Rectal smooth muscle tissue (tissue), 1 donor: ENCODE measurements at regions not wholly inside any gene's neighbourhood (a gene's known extent, or its start where the extent isn't known, plus 50 kb on each side); places are given as distances from the start of the nearest gene placed in this dataset.

Experiments used
- H3K27ac ChIP-seq: one replicate; pipeline ENCODE4 v1.7.0; 2013; ENCODE audit warnings: low read depth, low read length, inconsistent platforms
- H3K27me3 ChIP-seq: one replicate; pipeline ENCODE4 v1.7.0; 2013; ENCODE audit warnings: low read length; ENCODE audit not compliant: control insufficient read depth, insufficient read depth
- H3K36me3 ChIP-seq: one replicate; pipeline ENCODE4 v1.7.0; 2013; ENCODE audit warnings: low read length; ENCODE audit not compliant: control insufficient read depth, insufficient read depth
- H3K4me1 ChIP-seq: one replicate; pipeline ENCODE4 v1.7.0; 2013; ENCODE audit warnings: low read length; ENCODE audit not compliant: control insufficient read depth, insufficient read depth
- H3K4me3 ChIP-seq: one replicate; pipeline ENCODE4 v1.7.0; 2013; ENCODE audit warnings: low read length
- H3K9ac ChIP-seq: one replicate; pipeline ENCODE4 v1.7.0; 2013; ENCODE audit warnings: low read length

DNA sequence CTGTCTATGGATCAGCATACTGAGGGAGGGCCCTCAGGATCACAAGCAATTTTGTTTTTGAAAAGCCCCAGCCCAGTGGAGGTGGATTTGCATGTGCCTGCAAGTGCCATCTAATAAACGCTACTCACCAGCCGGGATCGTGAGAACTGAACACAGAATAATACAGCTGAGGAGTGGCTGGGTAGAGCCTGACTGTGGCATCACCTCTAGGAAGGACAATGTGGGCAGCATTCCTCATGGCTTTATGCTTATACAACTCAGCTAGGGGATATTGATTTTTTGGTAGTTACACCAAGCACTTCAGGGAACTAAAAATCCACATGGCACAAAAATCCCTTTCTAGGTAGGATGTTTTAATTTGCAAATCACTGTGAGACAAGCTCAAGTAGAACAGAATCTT is 72.7 kb upstream of the PALS2 start:
- no peak overlapping the region for H3K27ac ChIP-seq

DNA sequence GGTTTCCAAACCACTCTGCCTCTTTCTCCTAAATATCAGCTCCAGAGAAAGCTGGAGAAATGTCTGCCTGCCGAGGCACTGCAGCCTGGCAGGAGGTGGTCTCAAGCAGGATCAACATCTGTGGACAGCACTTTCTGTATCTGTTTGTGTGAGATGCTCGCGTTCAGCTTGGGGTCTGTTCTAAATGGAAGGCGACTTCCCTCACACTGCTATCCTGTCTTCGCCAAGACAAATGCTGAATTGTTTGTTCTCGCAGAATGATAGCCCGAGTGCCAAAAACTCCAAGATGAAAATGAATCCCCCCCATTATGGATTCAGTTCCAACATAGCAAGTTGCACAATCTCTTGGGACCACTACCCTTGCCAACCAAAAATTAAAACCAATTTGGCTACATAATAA is 72.2 kb upstream of the PALS2 start:
- no peak overlapping the region for H3K4me3 ChIP-seq
- H3K4me1 ChIP-seq: no peaks in the 10 kb centered on the region
- H3K27ac ChIP-seq: no peak overlapping the region
- no peak overlapping the region for H3K9ac ChIP-seq
- H3K36me3 ChIP-seq: no peaks in the 10 kb centered on the region
- no peaks in the 10 kb centered on the region for H3K27me3 ChIP-seq

More for the DNA sequence above, 72.7 kb upstream of the PALS2 start:
- Histone ChIP-seq H3K36me3 (no peaks in the 10 kb centered on the region), H3K4me1 (no peaks in the 10 kb centered on the region), H3K27me3 (no peaks in the 10 kb centered on the region), H3K9ac (no peak overlapping the region), H3K4me3 (no peak overlapping the region)

DNA sequence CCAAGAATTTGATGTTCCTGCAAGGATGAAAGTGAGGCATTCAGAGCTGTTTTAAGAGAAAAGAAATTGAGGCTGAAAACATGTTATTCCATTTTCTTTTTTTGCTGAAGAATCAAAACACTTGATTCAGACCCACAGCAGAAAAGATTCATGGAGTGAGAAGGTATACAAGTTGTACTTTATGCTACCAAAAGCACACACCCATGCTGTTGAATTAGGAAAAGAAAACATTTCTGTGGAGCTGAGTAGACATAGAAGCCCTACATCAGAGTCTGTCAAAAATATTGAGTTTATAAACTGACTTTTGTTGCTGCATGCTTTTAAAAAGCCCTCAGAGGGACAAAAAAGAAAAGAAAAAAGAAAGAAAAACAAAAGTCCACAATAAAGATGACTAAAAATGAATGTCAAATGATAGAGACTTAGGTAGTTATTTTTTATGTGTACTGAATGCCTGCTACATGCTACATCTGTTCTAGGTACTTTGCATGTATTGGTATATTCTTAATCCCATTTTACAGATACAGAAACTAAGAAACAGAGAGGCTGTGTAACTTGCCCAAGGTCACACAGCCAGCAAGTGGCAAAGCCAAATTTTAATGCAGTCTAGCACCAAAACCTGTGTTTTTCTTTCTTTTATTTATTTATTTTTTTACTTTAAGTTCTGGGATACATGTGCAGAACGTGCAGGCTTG is 71.7 kb upstream of the PALS2 start:
- Histone ChIP-seq H3K27ac (no peak overlapping the region), H3K4me1 (no peaks in the 10 kb centered on the region), H3K27me3 (no peaks in the 10 kb centered on the region), H3K36me3 (no peaks in the 10 kb centered on the region), H3K9ac (no peak overlapping the region), H3K4me3 (no peak overlapping the region)

DNA sequence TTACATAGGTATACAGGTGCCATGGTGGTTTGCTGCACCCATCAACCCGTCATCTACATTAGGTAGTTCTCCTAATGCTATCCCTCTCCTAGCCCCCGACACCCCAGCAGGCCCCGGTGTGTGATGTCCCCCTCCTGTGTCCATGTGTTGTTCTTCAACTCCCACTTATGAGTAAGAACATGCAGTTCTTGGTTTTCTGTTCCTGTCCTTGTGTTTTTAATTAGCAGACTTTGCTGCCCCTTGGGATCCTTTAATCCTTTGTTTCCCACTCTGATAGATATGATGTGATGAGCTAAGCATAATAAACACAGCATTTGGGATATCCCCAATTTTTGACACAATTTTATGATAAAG is 71.1 kb upstream of the PALS2 start:
- no peak overlapping the region for H3K27ac ChIP-seq
- no peaks in the 10 kb centered on the region for H3K36me3 ChIP-seq
- no peaks in the 10 kb centered on the region for H3K4me1 ChIP-seq
- H3K9ac ChIP-seq: no peak overlapping the region
- H3K4me3 ChIP-seq: no peak overlapping the region
- no peaks in the 10 kb centered on the region for H3K27me3 ChIP-seq

- Histone ChIP-seq H3K9ac (no peak overlapping the region), H3K4me3 (no peak overlapping the region), H3K27ac (no peak overlapping the region), H3K4me1 (no peaks in the 10 kb centered on the region), H3K27me3 (no peaks in the 10 kb centered on the region), H3K36me3 (no peaks in the 10 kb centered on the region)
These were observed 69.7 kb upstream of the PALS2 start for GRCh38 chr7:24503506-24503905.

- H3K9ac ChIP-seq: no peak overlapping the region
- H3K27me3 ChIP-seq: no peaks in the 10 kb centered on the region
- H3K27ac ChIP-seq: no peak overlapping the region
- no peaks in the 10 kb centered on the region for H3K4me1 ChIP-seq
- no peaks in the 10 kb centered on the region for H3K36me3 ChIP-seq
- no peak overlapping the region for H3K4me3 ChIP-seq
These were observed 69.2 kb upstream of the PALS2 start for GRCh38 chr7:24504040-24504439.

DNA sequence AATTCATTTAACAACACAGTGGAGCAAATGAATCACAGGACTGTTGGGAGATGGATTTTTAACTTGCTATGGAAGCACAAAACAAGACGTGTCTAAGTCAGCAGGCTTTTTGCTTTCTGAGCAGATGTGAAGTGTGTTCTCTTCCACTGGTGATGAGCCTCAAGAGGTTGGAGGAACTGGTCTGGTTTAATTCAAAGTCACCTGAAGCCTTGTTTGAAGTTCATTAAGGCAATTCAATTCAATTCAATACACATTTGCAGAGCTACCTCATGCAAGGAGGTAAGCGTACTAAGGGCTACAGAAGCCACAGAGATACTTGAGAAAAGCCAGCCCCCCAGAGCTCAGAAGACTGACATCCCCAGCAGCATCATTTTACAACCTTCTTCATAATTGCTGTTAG is 68.4 kb upstream of the PALS2 start:
- H3K27ac ChIP-seq: no peak overlapping the region
- no peaks in the 10 kb centered on the region for H3K4me1 ChIP-seq
- no peak overlapping the region for H3K9ac ChIP-seq
- H3K36me3 ChIP-seq: no peaks in the 10 kb centered on the region
- no peak overlapping the region for H3K4me3 ChIP-seq
- H3K27me3 ChIP-seq: no peaks in the 10 kb centered on the region

DNA sequence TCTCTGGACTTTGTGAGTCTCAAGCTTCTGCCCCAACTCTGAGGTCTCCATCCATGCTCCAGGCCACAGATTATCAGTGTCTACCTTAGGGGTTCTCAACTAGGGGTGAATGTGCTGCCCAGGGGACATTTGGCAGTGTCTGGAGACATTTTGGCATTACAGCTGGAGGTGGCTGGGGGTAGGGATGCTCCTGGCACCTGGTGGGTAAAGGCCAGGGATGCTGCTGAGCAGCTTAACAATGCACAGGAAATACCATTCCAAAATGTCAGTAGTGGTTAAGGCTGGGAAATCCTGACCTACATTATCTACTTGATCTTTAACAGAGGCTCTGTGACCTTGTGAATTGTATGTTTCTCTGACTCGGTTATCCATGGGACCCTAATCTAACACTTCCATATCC is 67.3 kb upstream of the PALS2 start:
- Histone ChIP-seq H3K36me3 (no peaks in the 10 kb centered on the region), H3K27ac (no peak overlapping the region)

DNA sequence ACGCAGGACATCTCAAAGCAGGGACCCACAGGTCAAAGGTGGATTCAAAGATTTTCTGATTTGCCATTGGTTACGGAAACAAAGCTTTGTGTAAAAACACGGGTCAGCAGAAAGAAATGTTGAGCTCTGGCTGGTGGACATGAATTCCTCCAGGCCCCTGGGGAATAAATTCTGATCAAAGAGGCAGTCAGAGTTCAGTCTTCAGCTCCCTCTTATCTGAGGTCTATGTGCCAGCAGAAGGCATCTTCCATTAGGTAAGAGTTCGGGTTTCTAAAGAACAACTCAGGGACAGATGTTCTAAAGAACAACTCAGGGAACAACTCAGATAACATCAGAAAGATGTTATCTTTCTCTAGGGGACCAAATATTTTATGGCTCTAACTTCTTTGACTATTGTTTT is 64.9 kb upstream of the PALS2 start:
- no peaks in the 10 kb centered on the region for H3K36me3 ChIP-seq
- no peak overlapping the region for H3K27ac ChIP-seq
- H3K27me3 ChIP-seq: no peaks in the 10 kb centered on the region
- H3K9ac ChIP-seq: no peak overlapping the region
- H3K4me3 ChIP-seq: no peak overlapping the region
- no peaks in the 10 kb centered on the region for H3K4me1 ChIP-seq

More for the DNA sequence above, 67.3 kb upstream of the PALS2 start:
- Histone ChIP-seq H3K27me3 (no peaks in the 10 kb centered on the region), H3K9ac (no peak overlapping the region), H3K4me3 (no peak overlapping the region), H3K4me1 (no peaks in the 10 kb centered on the region)

DNA sequence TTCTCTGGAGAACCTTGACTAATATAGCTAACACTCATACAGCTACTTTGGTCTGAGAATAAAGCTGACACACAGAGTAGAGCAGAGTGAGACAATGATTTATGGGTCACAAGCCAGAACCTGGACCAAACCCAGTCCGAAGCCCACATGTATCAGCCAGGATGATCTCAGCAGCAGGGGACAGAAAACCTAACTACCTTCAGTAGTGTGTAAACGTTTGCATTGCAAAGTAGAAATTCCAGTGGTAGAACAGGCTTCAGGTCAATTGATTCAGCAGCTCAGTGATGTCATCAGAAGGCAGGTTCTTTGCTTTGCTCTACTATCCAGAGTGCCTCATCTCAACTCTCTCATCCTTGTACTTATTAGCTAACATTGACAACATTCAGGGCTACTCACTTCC is 62.5 kb upstream of the PALS2 start:
- Histone ChIP-seq H3K4me3 (no peak overlapping the region), H3K36me3 (no peaks in the 10 kb centered on the region), H3K27ac (no peak overlapping the region), H3K4me1 (no peaks in the 10 kb centered on the region), H3K9ac (no peak overlapping the region), H3K27me3 (no peaks in the 10 kb centered on the region)

DNA sequence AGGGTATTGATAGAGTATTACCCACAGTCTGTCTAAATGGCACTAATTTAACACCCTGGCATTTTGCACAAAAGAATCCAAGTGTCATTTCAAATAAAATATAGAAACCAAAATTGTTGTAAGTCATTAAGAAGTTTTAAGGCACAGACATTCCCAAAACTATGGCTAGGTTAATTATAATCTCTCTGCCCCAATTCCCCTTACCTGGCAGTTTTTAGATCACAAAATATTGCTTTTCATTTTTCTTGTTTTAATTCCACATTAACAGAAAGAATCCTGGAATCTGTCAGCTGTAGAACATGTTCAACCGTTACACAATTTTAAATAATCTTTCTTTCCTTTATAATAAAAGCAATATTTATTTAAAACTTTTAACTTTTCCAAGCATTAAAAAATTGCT is 56.1 kb upstream of the PALS2 start:
- Histone ChIP-seq H3K27ac (no peak overlapping the region), H3K27me3 (no peaks in the 10 kb centered on the region), H3K4me3 (no peak overlapping the region), H3K36me3 (no peaks in the 10 kb centered on the region), H3K9ac (no peak overlapping the region), H3K4me1 (no peaks in the 10 kb centered on the region)

- Histone ChIP-seq H3K4me3 (no peak overlapping the region), H3K36me3 (no peaks in the 10 kb centered on the region), H3K4me1 (no peaks in the 10 kb centered on the region), H3K9ac (no peak overlapping the region), H3K27ac (no peak overlapping the region), H3K27me3 (no peaks in the 10 kb centered on the region)
These were observed 51.2 kb upstream of the PALS2 start for GRCh38 chr7:24521917-24522623.
